Vagina (tissue), 2 donors: ENCODE measurements at regions not wholly inside any gene's neighbourhood (a gene's known extent, or its start where the extent isn't known, plus 50 kb on each side); places are given as distances from the start of the nearest gene placed in this dataset.

Experiments used
- CTCF ChIP-seq, 3 experiments: fragments of 450-650 bp in 2 of 3; fragments of 200-600 bp in 1 of 3; sonication (generic) in 1 of 3; IDR thresholded peaks; one replicate each; pipeline ENCODE4 v1.5.1; 2017 to 2019; ENCODE audit warnings: antibody characterized with exemption in 3 of 3, mild to moderate bottlenecking in 2 of 3, moderate library complexity in 2 of 3
- POLR2A ChIP-seq, 2 donors: fragments of 450-650 bp; IDR thresholded peaks; one replicate each; pipeline ENCODE4 v1.6.1; 2017; ENCODE audit warnings: antibody characterized with exemption in 2 of 2, mild to moderate bottlenecking in 2 of 2, moderate library complexity in 2 of 2
- POLR2AphosphoS5 ChIP-seq, 2 donors: sonication (generic); formaldehyde crosslinking; IDR thresholded peaks; one replicate each; pipeline ENCODE4 v1.9.0; 2017; ENCODE audit warnings: antibody characterized with exemption in 2 of 2, mild to moderate bottlenecking in 2 of 2, low read depth in 1 of 2; ENCODE audit not compliant: insufficient read depth in 1 of 2

DNA sequence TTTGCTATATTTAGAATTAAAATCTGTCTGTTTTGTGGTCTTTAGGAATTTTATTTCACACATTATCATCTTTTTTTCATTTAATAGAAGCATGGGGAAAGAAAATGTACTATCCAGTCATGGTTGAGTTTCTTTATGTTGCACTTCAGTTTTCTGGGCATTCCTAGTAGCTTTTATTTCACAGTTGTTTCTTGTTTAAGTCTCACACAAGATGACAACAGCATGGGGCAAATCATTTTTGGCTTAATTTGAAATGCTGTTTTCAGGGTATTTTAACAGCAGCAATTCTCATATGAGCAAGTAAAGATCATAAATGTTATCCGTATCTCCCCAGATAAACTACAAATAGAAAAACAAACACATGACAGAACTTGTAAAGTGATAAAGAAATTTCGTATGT is 1600.2 kb downstream of the PCDH9 start:
- no peak for TF ChIP-seq POLR2AphosphoS5 (IDR thresholded peaks at IDR 0.05; ENCODE audit: insufficient read depth in 1 of 2, low read depth in 1 of 2)
- no peak for TF ChIP-seq POLR2A (IDR thresholded peaks at IDR 0.05)
- no peak for TF ChIP-seq CTCF (IDR thresholded peaks at IDR 0.05)
